GM19023 (cell line): ENCODE measurements at regions not wholly inside any gene's neighbourhood (a gene's known extent, or its start where the extent isn't known, plus 50 kb on each side); places are given as distances from the start of the nearest gene placed in this dataset.

Experiments
- ATAC-seq: cut with Tn5 transposase; IDR thresholded peaks from one replicate; pipeline ENCODE4 v1.9.1; 2021; ENCODE audit warnings: mild to moderate bottlenecking, moderate library complexity; ENCODE audit not compliant: unreplicated experiment

DNA sequence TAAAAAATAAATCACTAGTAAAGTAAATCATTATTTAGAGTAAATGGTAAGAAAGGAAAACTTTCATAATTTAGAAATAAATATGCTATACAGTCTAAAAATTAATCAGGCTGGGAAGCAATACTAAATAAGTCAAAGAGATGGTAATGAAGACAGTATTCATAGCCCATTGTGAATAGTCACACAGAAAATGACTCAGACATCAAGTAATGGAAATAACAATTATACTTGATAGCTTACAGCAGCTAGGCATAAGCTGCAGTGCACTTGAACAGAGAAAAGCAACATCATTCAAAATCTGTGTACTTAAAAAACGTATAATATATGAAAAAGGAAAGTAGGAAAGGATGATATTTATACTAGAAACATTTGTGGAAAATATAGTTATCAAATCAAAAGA lies 642.5 kb upstream of the GNPDA2 start:
- ATAC-seq = no peak

DNA sequence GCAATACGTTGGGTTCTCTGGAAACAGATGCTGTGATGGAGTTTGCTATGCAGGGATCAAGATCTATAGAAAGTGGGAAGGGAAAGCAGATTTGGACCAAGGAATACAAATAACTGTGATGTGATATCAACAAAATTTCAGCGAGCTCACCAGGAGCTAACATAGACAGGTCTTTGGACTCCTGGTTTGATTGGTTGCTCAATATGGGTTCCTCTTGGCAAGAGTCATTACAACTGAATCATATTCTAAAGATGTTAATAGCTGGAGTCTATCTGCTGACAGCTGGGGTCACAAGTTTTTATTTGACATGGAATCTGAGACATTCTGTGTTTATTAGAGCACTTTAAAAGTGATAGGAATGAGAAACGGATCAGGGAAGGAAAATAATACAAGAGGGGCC lies 637.6 kb upstream of the GNPDA2 start:
- no peak for ATAC-seq

DNA sequence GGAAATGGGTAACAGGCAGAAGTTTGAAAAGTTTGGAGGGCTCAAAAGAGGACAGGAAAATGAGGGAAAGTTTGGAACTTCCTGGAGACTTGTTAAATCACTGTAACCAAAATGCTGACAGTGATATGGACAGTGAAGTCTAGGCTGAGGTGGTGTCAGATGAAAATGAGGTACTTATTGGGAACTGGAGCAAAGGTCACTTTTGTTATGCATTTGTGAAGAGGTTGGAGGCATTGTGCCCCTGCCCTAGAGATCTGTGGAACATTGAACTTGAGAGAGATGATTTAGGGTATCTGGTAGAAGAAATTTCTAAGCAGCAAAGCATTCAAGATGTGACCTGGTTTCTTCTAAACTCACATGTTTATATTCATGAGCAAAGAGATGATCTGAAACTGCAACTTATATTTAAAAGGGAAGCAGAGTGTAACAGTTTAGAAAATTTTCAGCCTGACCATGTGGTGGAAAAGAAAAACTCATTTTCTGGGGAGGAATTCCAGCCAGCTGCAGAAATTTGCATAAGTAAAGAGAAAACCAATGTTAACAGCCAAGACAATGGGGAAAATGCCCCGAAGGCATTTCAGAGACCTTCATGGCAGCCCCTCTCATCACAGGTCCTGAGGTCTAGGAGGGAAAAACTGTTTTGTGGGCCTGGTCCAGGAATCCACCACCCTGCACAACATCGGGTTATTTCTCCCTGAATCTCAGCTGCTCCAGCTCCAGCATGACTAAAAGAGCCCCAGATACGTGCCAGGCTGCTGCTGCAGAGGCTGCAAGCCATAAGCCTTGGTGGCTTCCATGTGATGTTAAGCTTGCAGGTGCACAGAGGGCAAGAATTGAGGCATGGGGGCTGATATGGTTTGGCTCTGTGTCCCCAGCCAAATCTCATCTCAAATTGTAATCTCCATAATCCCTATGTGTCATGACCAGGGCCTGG lies 632.5 kb upstream of the GNPDA2 start:
- ATAC-seq = no peak

DNA sequence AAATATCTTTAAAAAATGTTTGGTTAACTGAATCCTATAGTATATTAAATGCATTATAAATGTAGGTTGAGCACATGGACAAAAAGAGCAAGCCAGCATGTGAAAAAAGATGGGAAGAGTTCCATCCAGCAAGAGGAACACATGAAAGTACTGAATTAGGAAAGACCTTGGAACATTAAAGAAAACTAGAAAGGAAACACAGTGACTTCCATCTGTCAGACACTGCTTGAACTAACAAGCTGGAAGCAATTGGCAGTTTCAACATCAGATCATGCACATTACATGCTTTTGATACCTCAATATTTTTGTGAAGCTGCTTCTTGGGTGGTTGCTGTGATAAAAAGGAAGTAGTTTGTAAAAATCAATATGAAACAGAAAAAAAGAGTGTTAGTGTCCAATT lies 626.8 kb upstream of the GNPDA2 start:
- no peak for ATAC-seq

DNA sequence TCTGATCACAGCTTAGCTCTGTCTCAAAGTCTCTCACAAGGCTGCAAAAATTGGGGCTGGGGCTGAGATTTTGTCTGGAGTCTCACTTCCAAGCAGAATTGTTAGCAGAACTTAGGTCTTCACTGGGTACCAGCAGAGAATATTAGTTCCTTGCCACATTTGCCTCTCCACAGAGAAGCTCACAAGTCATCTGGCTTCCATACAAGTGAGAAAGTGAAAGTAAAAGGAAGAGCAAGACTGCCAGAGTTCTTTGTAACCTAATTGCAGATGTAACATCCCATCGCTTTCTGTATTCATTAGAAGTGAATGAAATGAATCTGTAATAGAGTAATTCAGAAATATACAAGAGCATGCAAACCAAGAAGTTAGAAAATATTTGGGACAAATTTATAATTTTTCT lies 624.1 kb upstream of the GNPDA2 start:
- no peak for ATAC-seq

DNA sequence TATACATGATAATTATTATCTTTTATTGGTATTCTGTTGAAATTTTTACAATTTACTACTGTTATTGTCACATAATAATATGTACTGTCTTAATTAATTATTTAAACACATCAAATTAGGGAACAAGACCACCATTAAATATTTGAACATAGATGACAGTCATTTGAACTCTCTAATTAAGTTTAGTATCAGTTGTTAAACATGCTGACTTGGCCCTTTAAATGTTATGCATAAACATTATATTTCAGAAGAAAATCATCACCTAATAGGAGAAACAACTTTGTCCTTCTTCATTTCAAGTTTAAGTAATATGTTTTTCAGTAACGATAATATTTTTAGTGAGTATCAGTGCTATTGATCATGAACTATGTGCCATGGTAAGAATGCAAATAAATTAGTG lies 623.5 kb upstream of the GNPDA2 start:
- no peak for ATAC-seq

DNA sequence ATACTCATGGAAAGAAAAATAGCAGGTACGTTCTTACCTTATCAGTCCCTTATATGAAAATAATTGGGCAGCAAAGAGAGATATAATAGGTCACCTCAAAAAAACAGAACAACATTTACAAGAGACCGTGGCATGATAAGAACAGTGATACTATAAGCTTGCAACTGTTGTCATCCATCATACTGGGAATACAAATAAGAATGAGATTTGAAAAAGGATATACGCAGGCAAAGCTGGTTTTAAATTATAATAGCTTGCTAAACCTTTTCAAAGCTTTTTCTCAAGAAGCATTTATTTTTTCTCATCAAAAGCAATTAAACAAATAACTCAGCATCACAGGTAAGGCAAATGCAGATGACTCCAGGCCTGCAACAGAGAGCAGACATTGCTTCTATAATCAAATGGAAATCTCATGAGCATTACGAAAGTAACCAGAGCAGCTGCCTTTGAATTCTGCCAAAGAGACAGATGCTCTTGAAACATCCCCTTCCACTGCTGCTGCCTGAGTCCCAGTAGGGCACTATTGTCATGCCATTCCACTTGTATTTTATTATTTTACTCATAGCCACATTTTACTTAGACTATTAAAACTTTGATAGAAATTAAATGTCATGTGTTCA lies 620.6 kb upstream of the GNPDA2 start:
- no peak for ATAC-seq

DNA sequence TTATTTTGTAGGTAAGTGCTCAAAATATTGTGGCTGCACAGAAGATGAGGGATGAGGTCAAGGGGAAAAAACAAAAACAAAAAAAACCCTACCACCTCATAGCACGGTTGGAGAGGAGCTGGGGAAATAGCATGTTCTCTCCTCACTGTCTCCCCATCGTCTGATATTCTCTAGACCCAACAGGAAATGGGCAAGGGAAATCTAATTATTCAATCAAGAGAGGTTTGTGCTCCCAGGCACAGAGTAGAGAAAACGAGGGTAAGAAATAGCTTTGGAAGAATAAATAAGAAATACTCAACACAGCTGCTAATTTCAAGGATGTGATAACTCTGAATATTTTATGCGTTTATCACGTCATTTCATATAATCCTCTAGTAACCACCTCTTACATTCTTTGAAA lies 619.2 kb upstream of the GNPDA2 start:
- ATAC-seq = no peak

DNA sequence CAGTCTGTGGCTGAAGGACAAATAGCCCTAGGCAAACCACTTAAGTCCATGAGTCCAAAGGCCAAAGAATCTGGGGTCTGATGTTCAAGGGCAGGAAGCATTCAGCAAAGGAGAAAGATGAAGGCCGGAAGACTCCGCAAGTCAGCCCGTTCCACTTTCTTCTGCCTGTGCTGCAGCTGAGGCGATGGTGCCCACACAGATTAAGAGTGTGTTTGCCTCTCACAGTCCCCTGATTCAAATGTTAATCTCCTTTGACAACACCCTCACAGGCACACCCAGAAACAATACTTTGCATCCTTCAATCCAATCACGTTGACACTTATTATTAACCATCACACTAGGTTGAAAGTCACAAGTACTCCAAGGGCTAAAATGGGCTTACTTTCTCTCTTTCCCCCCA lies 605.4 kb upstream of the GNPDA2 start:
- ATAC-seq = no peak

DNA sequence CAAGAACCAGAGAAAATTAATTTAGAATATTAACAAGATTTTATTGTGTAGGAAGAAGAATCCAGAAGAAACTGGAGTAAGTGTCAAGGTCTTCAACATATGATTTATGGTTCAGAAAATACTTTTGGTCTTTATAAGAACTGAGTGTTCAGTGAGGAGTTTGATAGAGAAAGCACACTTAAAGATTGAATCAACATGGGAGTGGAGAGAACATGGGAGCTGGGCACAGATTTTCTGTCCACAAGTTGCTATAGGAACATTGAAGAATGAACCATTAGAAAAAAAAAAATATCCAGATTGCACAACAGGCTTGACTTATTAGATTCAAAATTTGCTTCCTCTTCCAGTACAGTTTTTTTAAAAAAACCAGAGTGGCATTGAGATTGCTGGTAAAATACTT lies 601.2 kb upstream of the GNPDA2 start:
- ATAC-seq = no peak

DNA sequence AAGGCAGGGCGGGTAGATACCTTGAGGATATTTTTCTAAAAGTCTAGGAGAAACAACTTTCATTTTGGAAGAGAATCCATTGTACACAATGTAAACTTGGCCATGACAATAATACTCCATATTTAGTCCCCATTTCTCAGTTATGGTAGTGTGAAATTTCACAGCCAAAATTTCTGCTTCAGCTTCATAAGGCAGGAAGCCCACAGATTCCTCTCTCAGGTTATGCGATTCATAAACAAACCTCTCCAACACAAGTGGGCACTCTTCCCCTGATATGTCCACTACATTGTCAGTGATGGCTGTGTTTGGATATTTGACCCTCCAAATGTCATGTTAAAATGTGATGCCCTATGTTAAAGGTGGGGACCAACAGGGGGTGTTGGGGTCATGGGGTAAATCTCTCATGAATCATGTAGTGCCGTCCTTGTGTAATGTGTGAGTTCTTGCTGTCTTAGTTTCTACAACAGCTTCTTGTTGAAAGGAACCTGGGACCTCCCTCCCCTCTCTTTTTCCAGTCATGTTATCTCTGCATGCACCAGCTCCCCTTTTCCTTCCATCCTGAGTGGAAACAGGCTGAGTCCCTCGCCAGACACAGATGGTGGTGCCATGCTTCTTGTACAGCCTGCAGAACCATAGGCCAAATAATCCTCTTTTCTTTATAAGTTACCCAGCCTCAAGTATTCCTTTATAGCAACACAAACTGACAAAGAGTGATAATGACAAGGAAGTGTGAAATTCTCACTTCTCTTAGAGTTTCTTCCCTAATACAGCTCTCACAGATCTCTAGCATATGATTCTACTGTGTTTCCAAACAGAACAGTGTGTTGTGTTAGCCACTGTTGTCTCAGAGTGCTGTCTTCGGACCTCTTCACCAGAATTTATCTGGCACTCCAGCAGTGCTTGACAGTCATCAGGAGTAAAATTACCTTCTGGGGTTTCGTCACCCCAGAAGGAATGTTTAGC lies 598.4 kb upstream of the GNPDA2 start:
- no peak for ATAC-seq

DNA sequence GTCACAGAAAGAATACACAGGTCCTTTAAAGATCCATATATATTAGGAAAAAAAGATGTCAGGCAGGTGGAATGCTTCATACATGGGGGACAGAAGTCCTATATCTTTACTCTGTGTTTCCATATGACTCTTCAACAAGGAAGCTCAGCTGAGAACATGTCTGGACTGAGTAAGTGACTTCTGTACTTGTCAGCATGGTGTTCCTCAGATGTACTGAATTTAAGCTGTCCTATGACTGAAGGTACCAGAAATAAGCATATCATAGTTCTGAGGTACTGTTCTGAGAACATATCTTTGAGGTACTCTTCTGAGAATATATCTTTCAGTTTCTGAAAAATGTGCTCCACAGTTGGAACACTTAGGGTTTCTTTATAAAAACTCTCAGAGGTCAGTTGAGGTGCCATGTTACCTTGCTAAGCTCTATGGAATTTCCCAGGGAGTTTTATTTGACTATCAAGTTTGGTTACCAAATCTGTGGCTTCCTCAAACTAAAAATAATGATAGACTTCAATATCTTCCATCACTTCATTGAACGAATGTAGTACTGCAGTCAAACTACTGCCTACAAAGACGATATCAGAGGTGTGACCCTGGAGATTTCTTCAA lies 597.2 kb upstream of the GNPDA2 start:
- no peak for ATAC-seq

DNA sequence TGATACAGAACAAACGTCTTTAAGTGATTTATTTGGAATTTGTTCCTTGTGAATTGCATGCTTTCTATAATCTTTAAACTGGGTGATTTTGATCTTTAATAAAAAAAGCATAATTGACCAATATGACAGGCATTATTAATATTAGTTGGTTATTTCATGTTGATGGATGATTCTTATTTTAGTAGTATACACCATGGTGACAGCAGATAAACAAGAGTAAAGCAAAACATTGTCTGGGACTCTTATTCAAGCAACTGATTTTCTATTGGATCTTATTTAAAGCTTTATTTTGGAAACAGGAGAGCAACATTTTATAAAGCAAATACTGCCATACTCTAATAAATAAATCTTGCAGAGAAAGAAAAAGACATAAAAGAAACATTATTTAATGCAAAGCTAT lies 591.4 kb upstream of the GNPDA2 start:
- no peak for ATAC-seq

DNA sequence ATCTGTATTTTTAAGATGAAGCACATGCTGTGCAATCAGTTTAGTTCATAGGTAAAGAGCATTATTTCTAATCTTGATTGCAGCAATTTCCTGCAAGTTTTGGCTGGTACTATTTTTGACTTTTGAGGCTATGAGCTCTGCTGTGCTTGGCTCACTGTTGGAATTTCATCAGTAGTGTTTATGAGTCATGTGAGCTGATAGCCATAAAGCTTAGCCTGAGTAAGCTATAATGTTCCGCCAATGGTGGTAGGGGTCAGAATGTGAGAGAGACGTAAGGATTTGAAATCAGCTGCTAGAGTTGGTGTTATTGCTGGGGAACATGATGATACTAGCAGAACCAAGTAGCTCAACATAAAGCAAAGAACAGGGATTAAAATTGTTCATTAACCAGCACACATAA lies 590.9 kb upstream of the GNPDA2 start:
- no peak for ATAC-seq

DNA sequence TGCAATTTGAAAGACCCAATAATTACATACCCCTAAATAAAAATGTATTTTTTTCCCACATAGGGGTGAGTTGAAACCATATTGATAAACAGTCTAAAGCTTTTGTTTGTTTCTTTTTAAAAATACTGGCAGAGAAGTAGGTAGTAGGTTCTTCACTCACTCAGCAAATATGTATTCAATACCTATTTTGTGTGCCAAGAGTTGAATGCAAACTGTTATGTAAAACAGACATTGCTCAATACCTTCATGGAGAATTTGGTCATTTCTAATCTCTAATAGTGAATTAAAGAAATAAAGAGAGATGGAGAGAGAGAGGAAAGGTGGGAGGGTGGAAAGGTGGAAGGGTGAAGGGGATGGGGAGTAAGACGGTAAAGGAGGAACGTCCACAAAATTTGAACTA lies 589.9 kb upstream of the GNPDA2 start:
- ATAC-seq = no peak

DNA sequence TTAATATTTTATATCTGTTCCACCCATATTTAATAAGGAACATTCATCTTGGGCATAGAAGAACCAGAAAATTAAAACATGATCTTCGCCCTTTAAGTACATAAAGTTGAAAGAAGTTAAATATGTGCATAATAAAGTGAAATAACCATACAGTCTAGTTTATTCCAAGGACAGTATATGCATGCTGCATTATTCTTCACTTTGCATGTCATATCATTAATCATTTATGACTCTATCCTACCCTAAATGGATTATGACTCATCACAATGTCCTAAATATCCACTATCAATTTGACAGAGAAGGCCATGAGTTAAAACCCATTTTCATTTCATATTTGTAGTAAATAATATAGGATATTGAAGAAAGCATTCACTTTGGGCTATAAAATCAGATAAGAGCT lies 576.5 kb upstream of the GNPDA2 start:
- no peak for ATAC-seq

DNA sequence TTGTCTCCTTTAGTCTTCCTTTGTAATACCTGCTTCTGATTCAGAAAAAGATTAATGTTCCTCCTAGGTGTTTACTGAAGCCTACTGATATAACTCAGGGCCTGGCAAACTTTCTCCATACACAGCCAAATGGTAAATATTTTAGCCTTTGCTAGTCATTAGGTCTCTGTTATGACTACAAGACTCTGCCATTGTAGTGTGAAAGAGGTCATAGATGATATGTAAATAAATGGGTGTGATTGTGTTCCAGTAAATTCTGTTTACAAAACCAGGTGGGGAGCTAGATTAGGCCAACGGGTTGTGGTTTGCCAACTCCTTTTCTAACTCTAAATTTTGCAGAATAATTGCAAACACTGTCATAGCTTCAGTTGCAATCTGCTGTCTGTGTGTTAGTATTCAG lies 568.1 kb upstream of the GNPDA2 start:
- no peak for ATAC-seq

DNA sequence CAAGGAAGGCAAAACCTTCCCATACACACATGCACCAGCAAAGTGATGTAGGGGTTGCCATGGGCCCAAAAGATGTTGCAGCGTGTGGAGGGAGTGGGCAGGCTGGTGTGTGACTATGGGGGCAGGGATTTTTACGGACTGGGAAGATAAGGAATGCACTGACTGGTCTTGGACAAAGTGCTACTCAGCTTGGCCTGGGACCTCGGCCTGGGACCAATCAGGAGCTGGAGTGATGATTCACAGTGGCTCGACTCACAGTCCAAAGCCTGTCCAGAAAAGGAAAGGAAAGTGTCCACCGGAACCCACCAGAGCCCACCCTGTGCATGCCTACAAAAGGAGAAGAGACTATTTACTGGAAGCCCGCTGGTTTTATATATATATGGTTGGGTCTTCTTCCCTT lies 567.0 kb upstream of the GNPDA2 start:
- ATAC-seq = no peak

DNA sequence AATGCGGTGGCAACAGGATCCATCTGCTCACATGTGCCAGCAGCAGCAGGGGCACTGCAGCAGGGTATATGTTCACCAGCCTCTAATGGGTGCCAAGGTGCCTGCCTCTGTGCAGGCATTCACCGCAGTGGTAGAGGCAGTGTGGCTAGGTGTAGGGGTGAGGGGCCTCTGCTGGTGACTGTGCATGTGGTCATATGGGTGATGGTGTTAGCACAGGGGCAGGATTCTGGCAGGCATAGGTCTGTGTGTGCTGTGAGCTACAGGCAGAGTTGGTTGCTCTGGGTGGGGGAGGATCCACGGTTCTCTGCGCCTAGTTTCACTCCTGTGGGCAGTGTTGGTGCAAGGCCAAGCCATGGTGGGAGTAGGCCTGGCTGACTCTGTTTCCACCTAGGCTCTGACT lies 566.5 kb upstream of the GNPDA2 start:
- ATAC-seq = no peak

DNA sequence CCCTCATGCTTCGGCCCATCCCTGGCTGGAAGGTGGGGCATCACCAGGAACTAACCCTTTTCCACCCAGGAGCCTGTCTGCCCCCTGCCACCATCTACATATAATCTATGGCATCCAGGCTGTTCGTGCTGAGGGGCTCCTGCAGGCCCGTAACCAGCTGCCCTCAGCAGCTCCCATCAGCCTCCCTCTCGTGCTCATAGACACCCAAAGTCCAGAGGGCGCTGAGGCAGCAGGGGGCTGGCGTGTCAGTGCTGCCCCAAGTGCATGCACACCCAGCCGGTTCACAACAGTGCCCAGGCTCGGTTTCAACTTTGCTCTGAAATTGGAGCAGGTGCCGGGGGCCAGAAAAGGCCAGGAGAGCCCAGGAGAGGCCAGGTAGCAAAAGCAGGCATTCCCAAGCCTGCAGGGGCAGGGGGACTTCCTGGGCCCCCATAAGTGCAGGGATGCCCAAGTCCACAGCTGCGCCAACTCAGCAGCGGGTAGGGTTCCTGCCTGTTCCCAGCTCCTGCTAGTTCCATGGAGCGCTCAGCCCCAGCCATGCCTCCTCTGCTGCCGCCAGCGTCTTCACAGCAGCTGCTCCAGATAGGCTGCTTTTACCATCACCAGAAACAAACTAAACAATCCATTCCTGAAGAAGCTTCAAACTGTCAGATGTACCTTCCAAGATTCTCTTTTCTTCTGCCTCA lies 558.2 kb upstream of the GNPDA2 start:
- ATAC-seq = no peak
